LNCAP (cell line): ENCODE measurements at regions not wholly inside any gene's neighbourhood (a gene's known extent, or its start where the extent isn't known, plus 50 kb on each side); places are given as distances from the start of the nearest gene placed in this dataset.

Experiments
- TF ChIP-seq, protein P1 (sequence below): fragments of 450-650 bp; IDR thresholded peaks from 2 replicates; pipeline ENCODE4 v1.5.1; 2017; ENCODE audit warnings: mild to moderate bottlenecking

DNA sequence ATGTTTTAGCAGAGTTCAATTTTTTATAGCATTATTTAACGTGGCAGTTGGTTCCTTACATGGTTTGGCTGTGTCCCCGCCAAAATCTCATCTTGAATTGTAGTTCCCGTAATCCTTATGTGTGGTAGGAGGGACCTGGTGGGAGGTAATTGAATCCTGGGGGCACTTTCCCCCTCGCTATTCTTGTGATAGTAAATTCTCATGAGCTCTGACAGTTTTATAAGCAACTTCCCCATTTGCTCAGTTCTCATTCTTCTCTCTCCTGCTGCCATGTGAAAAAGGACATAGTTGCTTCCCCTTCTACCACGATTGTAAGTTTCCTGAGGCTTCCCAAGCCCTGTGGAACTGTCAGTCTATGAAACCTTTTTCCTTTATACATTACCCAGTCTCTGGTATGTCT is 329.5 kb downstream of the GRIA2 start:
- TF ChIP-seq, protein P1, sequence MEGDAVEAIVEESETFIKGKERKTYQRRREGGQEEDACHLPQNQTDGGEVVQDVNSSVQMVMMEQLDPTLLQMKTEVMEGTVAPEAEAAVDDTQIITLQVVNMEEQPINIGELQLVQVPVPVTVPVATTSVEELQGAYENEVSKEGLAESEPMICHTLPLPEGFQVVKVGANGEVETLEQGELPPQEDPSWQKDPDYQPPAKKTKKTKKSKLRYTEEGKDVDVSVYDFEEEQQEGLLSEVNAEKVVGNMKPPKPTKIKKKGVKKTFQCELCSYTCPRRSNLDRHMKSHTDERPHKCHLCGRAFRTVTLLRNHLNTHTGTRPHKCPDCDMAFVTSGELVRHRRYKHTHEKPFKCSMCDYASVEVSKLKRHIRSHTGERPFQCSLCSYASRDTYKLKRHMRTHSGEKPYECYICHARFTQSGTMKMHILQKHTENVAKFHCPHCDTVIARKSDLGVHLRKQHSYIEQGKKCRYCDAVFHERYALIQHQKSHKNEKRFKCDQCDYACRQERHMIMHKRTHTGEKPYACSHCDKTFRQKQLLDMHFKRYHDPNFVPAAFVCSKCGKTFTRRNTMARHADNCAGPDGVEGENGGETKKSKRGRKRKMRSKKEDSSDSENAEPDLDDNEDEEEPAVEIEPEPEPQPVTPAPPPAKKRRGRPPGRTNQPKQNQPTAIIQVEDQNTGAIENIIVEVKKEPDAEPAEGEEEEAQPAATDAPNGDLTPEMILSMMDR, result no peak

DNA sequence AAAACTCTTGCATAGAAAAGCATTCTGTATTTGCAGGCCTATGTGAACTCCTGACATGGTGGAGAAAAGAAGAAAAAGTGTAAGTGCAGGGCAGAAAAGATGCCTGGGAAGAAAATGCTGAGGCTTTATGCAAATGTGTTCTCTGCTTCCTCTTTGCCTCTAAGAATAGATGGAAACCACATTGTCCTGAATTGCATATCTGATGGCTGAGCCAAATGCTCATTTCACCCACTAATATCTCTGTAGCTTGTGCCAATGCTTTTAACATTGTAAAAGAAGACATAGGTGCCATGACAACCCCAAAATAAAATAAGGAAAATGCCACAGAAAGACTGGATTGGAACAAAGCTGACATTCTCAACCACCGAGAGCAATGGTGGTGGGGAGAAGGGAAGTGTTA is 307.4 kb downstream of the GRIA2 start:
- TF ChIP-seq, protein P1, result no peak

GRCh38 chr4:157521906-157522305 is 301.4 kb downstream of the GRIA2 start:
- TF ChIP-seq, protein P1, result no peak

GRCh38 chr4:157514711-157515110 is 294.2 kb downstream of the GRIA2 start:
- TF ChIP-seq, protein P1, result peak; percentile 36; the same call in 1 of the 2 replicates

DNA sequence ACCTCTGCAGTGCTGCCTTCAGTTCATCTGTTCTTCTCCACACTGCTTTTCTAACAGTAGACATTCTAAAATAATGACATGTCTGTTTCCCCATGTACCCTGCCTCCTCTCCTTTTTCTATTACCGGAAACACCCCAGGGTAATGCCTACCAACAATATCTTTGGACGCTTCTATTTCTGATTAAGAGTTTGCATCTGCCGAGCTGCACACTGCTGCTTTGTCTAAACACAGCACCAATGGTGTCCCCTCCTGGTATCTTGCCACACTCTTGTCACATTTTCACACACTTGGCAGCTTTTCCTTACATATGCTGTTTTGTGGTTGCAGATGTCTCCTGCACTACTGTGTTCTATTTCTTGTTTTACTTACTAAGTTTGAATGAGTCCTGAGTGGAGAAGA is 288.8 kb downstream of the GRIA2 start:
- TF ChIP-seq, protein P1, result no peak

DNA sequence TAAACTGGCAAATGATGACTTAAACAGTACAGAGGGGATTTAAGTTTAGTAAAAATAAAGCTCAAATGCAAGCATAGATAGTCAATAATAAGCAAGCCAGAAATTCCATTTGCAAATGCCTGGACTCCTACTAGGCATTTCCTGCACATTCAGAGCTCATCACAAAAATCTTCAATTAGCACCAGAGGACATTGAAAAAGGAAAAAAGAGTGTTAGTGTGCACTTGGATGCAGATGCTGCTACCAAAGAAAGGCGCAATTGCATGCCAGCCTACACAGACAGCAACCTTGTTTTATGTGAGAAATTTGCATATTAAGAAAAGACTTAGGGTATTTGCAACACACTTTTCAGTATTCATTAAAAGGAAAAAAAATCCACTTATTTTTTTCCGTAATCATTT is 282.1 kb downstream of the GRIA2 start:
- TF ChIP-seq, protein P1, result no peak

- TF ChIP-seq, protein P1, result no peak
Measured at GRCh38 chr4:157459785-157460184, 239.3 kb downstream of the GRIA2 start.

DNA sequence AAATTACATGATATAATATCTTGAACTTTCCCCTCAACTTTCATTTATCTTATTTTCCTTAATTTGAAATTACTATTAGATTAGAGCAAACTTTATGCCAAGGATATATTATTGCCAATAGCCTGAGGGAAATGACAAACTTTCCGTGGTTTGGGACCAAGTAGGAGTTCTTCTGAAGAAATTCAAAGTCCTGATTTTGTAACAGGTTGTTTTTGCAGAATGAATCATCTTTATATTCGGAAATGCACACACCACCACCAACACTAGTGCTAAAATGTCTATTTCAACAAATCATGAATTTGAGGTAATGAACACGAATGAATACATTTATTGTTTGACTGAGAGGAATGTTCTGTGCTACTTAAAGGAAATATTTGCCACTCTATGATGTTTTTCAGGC is 226.7 kb downstream of the GRIA2 start:
- TF ChIP-seq, protein P1, result no peak
